IMR-90 (cell line): ENCODE measurements at regions not wholly inside any gene's neighbourhood (a gene's known extent, or its start where the extent isn't known, plus 50 kb on each side); places are given as distances from the start of the nearest gene placed in this dataset.

Source experiments
- ATAC-seq: fragments of 200-7000 bp; cut with Tn5 transposase; 2 replicates; pipeline ENCODE4 v1.9.1; 2020; ENCODE audit warnings: low read depth, mild to moderate bottlenecking, moderate library complexity
- BruUV-seq: library from RNA; stranded (reverse); fragments of 400-500 nt; replicated peaks from 2 replicates; lab custom pipeline; 2021; lab: Mats Ljungman, UMichigan
- CTCF ChIA-PET: fragments of 300-600 bp; formaldehyde crosslinking; extraction: SDS; loops from one replicate; lab custom pipeline; 2021; ENCODE audit warnings: antibody characterized with exemption; lab: Yijun Ruan, JAX
- POLR2A ChIA-PET: fragments of 300-600 bp; sonication (Branson Sonifier 250); formaldehyde crosslinking; loops from one replicate; lab custom pipeline; 2022; ENCODE audit warnings: antibody characterized with exemption; ENCODE audit not compliant: unreplicated experiment; lab: Charles Lee
- DNase-seq: peaks from one replicate; pipeline ENCODE4 v3.0.0; 2013
- H2AFZ ChIP-seq: replicated peaks from 2 replicates; pipeline ENCODE3; 2013; ENCODE audit warnings: low read length, mild to moderate bottlenecking; ENCODE audit not compliant: poor library complexity
- H2AK5ac ChIP-seq: 2 replicates; pipeline ENCODE4 v1.6.1; 2013; ENCODE audit warnings: low read depth, low read length, inconsistent platforms
- H2AK9ac ChIP-seq: replicated peaks from 2 replicates; pipeline ENCODE3; 2013; ENCODE audit warnings: mild to moderate bottlenecking, low read depth, low read length, moderate library complexity; ENCODE audit not compliant: poor library complexity
- H2BK120ac ChIP-seq: 2 replicates; pipeline ENCODE4 v1.6.1; 2013; ENCODE audit warnings: low read depth, low read length, inconsistent platforms
- H2BK15ac ChIP-seq: 3 replicates; pipeline ENCODE4 v1.6.1; 2013; ENCODE audit warnings: low read depth, low read length, inconsistent platforms
- H2BK20ac ChIP-seq: 2 replicates; pipeline ENCODE4 v1.6.1; 2013; ENCODE audit warnings: low read depth, mild to moderate bottlenecking, inconsistent platforms, low read length, moderate library complexity
- H2BK5ac ChIP-seq: 2 replicates; pipeline ENCODE4 v1.6.1; 2013; ENCODE audit warnings: mild to moderate bottlenecking, low read depth, low read length, inconsistent platforms; ENCODE audit not compliant: poor library complexity, severe bottlenecking
- H3K14ac ChIP-seq: replicated peaks from 2 replicates; pipeline ENCODE4 v1.6.1; 2013; ENCODE audit warnings: low read depth, low read length, inconsistent platforms
- H3K18ac ChIP-seq: 2 replicates; pipeline ENCODE4 v1.6.1; 2013; ENCODE audit warnings: low read depth, low read length, control low read depth
- H3K23ac ChIP-seq: 2 replicates; pipeline ENCODE4 v1.6.1; 2013; ENCODE audit warnings: low read depth, low read length, inconsistent platforms
- H3K27ac ChIP-seq: 2 replicates; pipeline ENCODE4 v1.5.1; 2013; ENCODE audit warnings: mild to moderate bottlenecking, control low read depth, low read length; ENCODE audit not compliant: insufficient read depth
- H3K27me3 ChIP-seq: 2 replicates; pipeline ENCODE4 v1.6.1; 2013; ENCODE audit warnings: low read length; ENCODE audit not compliant: control insufficient read depth, insufficient read depth
- H3K36me3 ChIP-seq: 2 replicates; pipeline ENCODE4 v1.6.1; 2013; ENCODE audit warnings: low read length, mixed read lengths; ENCODE audit not compliant: control insufficient read depth, insufficient read depth
- H3K4ac ChIP-seq: 2 replicates; pipeline ENCODE4 v1.6.1; 2013; ENCODE audit warnings: low read depth, low read length, inconsistent platforms
- H3K4me1 ChIP-seq: 2 replicates; pipeline ENCODE4 v1.6.1; 2013; ENCODE audit warnings: low read length, mixed read lengths; ENCODE audit not compliant: control insufficient read depth, insufficient read depth
- H3K4me2 ChIP-seq: 2 replicates; pipeline ENCODE4 v1.6.1; 2013; ENCODE audit warnings: low read depth, mild to moderate bottlenecking, control low read depth, low read length, moderate library complexity
- H3K4me3 ChIP-seq: 2 replicates; pipeline ENCODE4 v1.5.1; 2013; ENCODE audit warnings: low read depth, mild to moderate bottlenecking, control low read depth, low read length, moderate library complexity; ENCODE audit not compliant: insufficient read depth
- H3K56ac ChIP-seq: 2 replicates; pipeline ENCODE4 v1.6.1; 2013; ENCODE audit warnings: low read length, inconsistent platforms; ENCODE audit not compliant: insufficient read depth; ENCODE audit errors: extremely low read depth
- H3K79me1 ChIP-seq, 2 experiments: 2 replicates each; pipeline ENCODE4 v1.6.1; 2013; ENCODE audit warnings: low read length in 2 of 2, inconsistent platforms in 1 of 2, low read depth in 1 of 2
- H3K9ac ChIP-seq: 2 replicates; pipeline ENCODE4 v1.6.1; 2013; ENCODE audit warnings: low read depth, low read length, control low read depth
- H3K9me1 ChIP-seq: 2 replicates; pipeline ENCODE4 v1.6.1; 2013; ENCODE audit warnings: low read length, inconsistent platforms; ENCODE audit not compliant: insufficient read depth
- H3K9me3 ChIP-seq: 2 replicates; pipeline ENCODE4 v1.6.1; 2013; ENCODE audit warnings: low read length; ENCODE audit not compliant: control insufficient read depth, insufficient read depth
- H4K20me1 ChIP-seq: 2 replicates; pipeline ENCODE4 v1.6.1; 2013; ENCODE audit warnings: low read length, inconsistent platforms; ENCODE audit not compliant: insufficient read depth
- H4K5ac ChIP-seq: 2 replicates; pipeline ENCODE4 v1.6.1; 2013; ENCODE audit warnings: mild to moderate bottlenecking, low read depth, low read length, control low read depth
- H4K8ac ChIP-seq, 2 experiments: 2 replicates each; pipeline ENCODE4 v1.6.1; 2013; ENCODE audit warnings: low read depth in 2 of 2, low read length in 2 of 2, control low read depth in 1 of 2, inconsistent platforms in 1 of 2
- H4K91ac ChIP-seq: 2 replicates; pipeline ENCODE4 v1.6.1; 2013; ENCODE audit warnings: low read depth, low read length, inconsistent platforms; ENCODE audit not compliant: insufficient read depth
- BHLHE40 ChIP-seq: fragments of 150-350 bp; IDR thresholded peaks from 2 replicates; pipeline ENCODE4 v1.6.1; 2016; ENCODE audit warnings: mild to moderate bottlenecking, low read depth, low read length
- CEBPB ChIP-seq: IDR thresholded peaks from 2 replicates; pipeline ENCODE4 v1.6.1; 2012; ENCODE audit warnings: low read depth, low read length, improper control_type of control experiment
- CHD1 ChIP-seq: IDR thresholded peaks from 2 replicates; pipeline ENCODE4 v1.6.1; 2012; ENCODE audit warnings: low read depth, low read length, improper control_type of control experiment
- FOS ChIP-seq: fragments of 150-350 bp; IDR thresholded peaks from 2 replicates; pipeline ENCODE4 v1.6.1; 2016; ENCODE audit warnings: low read depth, low read length
- MAFK ChIP-seq: IDR thresholded peaks from 2 replicates; pipeline ENCODE4 v1.6.1; 2012; ENCODE audit warnings: low read depth, low read length, improper control_type of control experiment
- MAZ ChIP-seq: IDR thresholded peaks from 2 replicates; pipeline ENCODE4 v1.6.1; 2012; ENCODE audit warnings: low read depth, mild to moderate bottlenecking, low read length, improper control_type of control experiment, moderate library complexity, borderline replicate concordance
- NFE2L2 ChIP-seq: fragments of 150-350 bp; IDR thresholded peaks from 2 replicates; pipeline ENCODE4 v1.6.1; 2016; ENCODE audit warnings: low read depth, mild to moderate bottlenecking, low read length
- POLR2A ChIP-seq: IDR thresholded peaks from 2 replicates; pipeline ENCODE4 v1.6.1; 2012; ENCODE audit warnings: mild to moderate bottlenecking, low read depth, low read length
- RAD21 ChIP-seq: IDR thresholded peaks from 2 replicates; pipeline ENCODE4 v1.6.1; 2012; ENCODE audit warnings: low read length, improper control_type of control experiment
- RCOR1 ChIP-seq: IDR thresholded peaks from 2 replicates; pipeline ENCODE4 v1.6.1; 2012; ENCODE audit warnings: mild to moderate bottlenecking, low read length, improper control_type of control experiment; ENCODE audit not compliant: insufficient replicate concordance
- RFX5 ChIP-seq: IDR thresholded peaks from 2 replicates; pipeline ENCODE4 v1.8.0; 2012; ENCODE audit warnings: low read depth, mild to moderate bottlenecking, low read length, moderate library complexity
- SMC3 ChIP-seq: fragments of 150-350 bp; IDR thresholded peaks from 2 replicates; pipeline ENCODE4 v1.6.1; 2016; ENCODE audit warnings: low read depth, mild to moderate bottlenecking, antibody characterized with exemption, low read length, moderate library complexity
- WGBS, 2 experiments: methylation state at CpG; one replicate each; pipeline versions ENCODE4 v1.1.5 to v1.1.7; 2013; ENCODE audit warnings: missing lambda C conversion rate in 2 of 2; ENCODE audit not compliant: insufficient read length in 1 of 2; ENCODE audit errors: extremely low coverage in 2 of 2; 5-methylcytosine and 5-hydroxymethylcytosine counted together
- dilution Hi-C: fragments of 300-500 bp; cut with HindIII; formaldehyde crosslinking; loops from one replicate; pipeline ENCODE4 v1.14.3; 2018; ENCODE audit warnings: low sequenced_read_pairs; ENCODE audit not compliant: unreplicated experiment
- in situ Hi-C: fragments of 300-500 bp; cut with MboI; formaldehyde crosslinking; loops from 3 replicates; pipeline ENCODE4 v1.14.3; 2019; ENCODE audit warnings: low sequenced_read_pairs, inconsistent platforms, mixed read lengths
- intact Hi-C: fragments of 100-400 bp; cut with micrococcal nuclease; formaldehyde crosslinking; loops from 2 replicates; pipeline ENCODE4 v1.10.0; 2022
- TF ChIP-seq, protein P1 (sequence below): fragments of 150-350 bp; IDR thresholded peaks from 2 replicates; pipeline ENCODE4 v1.6.1; 2016; ENCODE audit warnings: low read depth, mild to moderate bottlenecking, low read length, moderate library complexity, borderline replicate concordance
- TF ChIP-seq, protein P2 (sequence below): conservative IDR thresholded peaks from 2 replicates; pipeline ENCODE4 v1.5.1; 2012; ENCODE audit warnings: mild to moderate bottlenecking, low read depth, low read length, improper control_type of control experiment
- TF ChIP-seq, protein P3 (sequence below): fragments of 150-350 bp; IDR thresholded peaks from 2 replicates; pipeline ENCODE4 v1.6.1; 2017; ENCODE audit warnings: mild to moderate bottlenecking, antibody characterized with exemption, low read length, low read depth

DNA sequence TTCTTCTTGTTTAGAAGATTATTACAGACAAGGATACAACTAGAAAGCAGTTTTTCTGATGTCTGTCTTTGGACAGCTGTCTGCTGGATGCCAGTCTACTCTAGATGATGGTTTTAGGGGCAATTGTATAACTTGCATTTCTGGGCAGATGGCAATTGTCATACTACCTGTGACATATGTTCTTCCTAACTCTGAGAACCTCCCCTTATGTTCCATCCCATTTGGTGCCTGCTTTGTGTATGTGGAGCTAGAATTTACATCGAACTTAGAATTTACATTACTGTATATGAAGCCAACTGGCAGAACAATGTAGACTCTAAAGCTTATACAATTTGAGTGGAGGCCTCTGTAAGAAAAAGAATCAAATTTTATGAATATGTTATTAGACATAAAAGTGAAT, 430.2 kb upstream of the SEL1L start:
- H3K4me3 ChIP-seq = no peak overlapping the region
- H3K4me1 ChIP-seq = no peaks in the 10 kb centered on the region
- no peak overlapping the region for H4K8ac ChIP-seq
- H3K9me1 ChIP-seq = no peaks in the 10 kb centered on the region
- no peak overlapping the region for H3K14ac ChIP-seq
- no peaks in the 10 kb centered on the region for H3K79me1 ChIP-seq
- no peaks in the 10 kb centered on the region for H3K27me3 ChIP-seq
- no peak overlapping the region for H2AK5ac ChIP-seq
- ATAC-seq = no peak
- H3K4ac ChIP-seq = no peak overlapping the region
- no peak overlapping the region for H3K4me2 ChIP-seq
- H3K36me3 ChIP-seq = no peaks in the 10 kb centered on the region
- in situ Hi-C loops (no loop called here), dilution Hi-C loops (no loop called here), intact Hi-C loops (no loop called here)
- no peaks in the 10 kb centered on the region for H4K20me1 ChIP-seq
- no peak overlapping the region for H3K56ac ChIP-seq
- no peak overlapping the region for H3K18ac ChIP-seq
- POLR2A ChIA-PET = no interaction called here
- no peak overlapping the region for H2BK5ac ChIP-seq
- TF ChIP-seq RFX5 (no peak), POLR2A (no peak), NFE2L2 (no peak), CEBPB (no peak), CHD1 (no peak), MAZ (no peak), RAD21 (no peak), BHLHE40 (no peak), RCOR1 (no peak), FOS (no peak), SMC3 (no peak), MAFK (no peak)
- TF ChIP-seq, protein P1, sequence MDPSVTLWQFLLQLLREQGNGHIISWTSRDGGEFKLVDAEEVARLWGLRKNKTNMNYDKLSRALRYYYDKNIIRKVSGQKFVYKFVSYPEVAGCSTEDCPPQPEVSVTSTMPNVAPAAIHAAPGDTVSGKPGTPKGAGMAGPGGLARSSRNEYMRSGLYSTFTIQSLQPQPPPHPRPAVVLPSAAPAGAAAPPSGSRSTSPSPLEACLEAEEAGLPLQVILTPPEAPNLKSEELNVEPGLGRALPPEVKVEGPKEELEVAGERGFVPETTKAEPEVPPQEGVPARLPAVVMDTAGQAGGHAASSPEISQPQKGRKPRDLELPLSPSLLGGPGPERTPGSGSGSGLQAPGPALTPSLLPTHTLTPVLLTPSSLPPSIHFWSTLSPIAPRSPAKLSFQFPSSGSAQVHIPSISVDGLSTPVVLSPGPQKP = no peak
- TF ChIP-seq, protein P2, sequence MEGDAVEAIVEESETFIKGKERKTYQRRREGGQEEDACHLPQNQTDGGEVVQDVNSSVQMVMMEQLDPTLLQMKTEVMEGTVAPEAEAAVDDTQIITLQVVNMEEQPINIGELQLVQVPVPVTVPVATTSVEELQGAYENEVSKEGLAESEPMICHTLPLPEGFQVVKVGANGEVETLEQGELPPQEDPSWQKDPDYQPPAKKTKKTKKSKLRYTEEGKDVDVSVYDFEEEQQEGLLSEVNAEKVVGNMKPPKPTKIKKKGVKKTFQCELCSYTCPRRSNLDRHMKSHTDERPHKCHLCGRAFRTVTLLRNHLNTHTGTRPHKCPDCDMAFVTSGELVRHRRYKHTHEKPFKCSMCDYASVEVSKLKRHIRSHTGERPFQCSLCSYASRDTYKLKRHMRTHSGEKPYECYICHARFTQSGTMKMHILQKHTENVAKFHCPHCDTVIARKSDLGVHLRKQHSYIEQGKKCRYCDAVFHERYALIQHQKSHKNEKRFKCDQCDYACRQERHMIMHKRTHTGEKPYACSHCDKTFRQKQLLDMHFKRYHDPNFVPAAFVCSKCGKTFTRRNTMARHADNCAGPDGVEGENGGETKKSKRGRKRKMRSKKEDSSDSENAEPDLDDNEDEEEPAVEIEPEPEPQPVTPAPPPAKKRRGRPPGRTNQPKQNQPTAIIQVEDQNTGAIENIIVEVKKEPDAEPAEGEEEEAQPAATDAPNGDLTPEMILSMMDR = no peak
- TF ChIP-seq, protein P3, sequence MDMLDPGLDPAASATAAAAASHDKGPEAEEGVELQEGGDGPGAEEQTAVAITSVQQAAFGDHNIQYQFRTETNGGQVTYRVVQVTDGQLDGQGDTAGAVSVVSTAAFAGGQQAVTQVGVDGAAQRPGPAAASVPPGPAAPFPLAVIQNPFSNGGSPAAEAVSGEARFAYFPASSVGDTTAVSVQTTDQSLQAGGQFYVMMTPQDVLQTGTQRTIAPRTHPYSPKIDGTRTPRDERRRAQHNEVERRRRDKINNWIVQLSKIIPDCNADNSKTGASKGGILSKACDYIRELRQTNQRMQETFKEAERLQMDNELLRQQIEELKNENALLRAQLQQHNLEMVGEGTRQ = no peak
- no peak overlapping the region for H3K9ac ChIP-seq
- H3K27ac ChIP-seq = no peak overlapping the region
- no peak overlapping the region for H2BK120ac ChIP-seq
- no peak overlapping the region for H2BK20ac ChIP-seq
- no peak overlapping the region for H4K5ac ChIP-seq
- no peak for DNase-seq
- H3K9me3 ChIP-seq = peaks cover 12% of the 10 kb centered on the region
- no peak overlapping the region for H2BK15ac ChIP-seq
- CTCF ChIA-PET = no interaction called here
- H2AK9ac ChIP-seq = no peak overlapping the region
- WGBS, 2 experiments = no CpG with 5 or more reads among the region's 1 CpG
- no peak overlapping the region for H2AFZ ChIP-seq
- no peak overlapping the region for H4K91ac ChIP-seq
- BruUV-seq = no TSS peak
- H3K23ac ChIP-seq = no peak overlapping the region
